ENCODE measurements at regions not wholly inside any gene's neighbourhood (a gene's known extent, or its start where the extent isn't known, plus 50 kb on each side); places are given as distances from the start of the nearest gene placed in this dataset.

- TF ChIP-seq EZH2 (IDR thresholded peaks at IDR 0.05; ENCODE audit: borderline replicate concordance, insufficient read depth, low read length, poor library complexity, severe bottlenecking) (no peak), POLR2AphosphoS5 (IDR thresholded peaks at IDR 0.05) (no peak), TAF1 (IDR thresholded peaks at IDR 0.05; ENCODE audit: low read depth) (no peak), RAD21 (conservative IDR thresholded peaks at IDR 0.05) (no peak), EP300 (conservative IDR thresholded peaks at IDR 0.05; ENCODE audit: poor library complexity, severe bottlenecking) (no peak), SMC3 (conservative IDR thresholded peaks at IDR 0.05; ENCODE audit: poor library complexity) (no peak)
- TF ChIP-seq, protein P1, sequence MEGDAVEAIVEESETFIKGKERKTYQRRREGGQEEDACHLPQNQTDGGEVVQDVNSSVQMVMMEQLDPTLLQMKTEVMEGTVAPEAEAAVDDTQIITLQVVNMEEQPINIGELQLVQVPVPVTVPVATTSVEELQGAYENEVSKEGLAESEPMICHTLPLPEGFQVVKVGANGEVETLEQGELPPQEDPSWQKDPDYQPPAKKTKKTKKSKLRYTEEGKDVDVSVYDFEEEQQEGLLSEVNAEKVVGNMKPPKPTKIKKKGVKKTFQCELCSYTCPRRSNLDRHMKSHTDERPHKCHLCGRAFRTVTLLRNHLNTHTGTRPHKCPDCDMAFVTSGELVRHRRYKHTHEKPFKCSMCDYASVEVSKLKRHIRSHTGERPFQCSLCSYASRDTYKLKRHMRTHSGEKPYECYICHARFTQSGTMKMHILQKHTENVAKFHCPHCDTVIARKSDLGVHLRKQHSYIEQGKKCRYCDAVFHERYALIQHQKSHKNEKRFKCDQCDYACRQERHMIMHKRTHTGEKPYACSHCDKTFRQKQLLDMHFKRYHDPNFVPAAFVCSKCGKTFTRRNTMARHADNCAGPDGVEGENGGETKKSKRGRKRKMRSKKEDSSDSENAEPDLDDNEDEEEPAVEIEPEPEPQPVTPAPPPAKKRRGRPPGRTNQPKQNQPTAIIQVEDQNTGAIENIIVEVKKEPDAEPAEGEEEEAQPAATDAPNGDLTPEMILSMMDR (IDR thresholded peaks at IDR 0.05; ENCODE audit: poor library complexity, severe bottlenecking): no peak
- TF ChIP-seq, protein P2, sequence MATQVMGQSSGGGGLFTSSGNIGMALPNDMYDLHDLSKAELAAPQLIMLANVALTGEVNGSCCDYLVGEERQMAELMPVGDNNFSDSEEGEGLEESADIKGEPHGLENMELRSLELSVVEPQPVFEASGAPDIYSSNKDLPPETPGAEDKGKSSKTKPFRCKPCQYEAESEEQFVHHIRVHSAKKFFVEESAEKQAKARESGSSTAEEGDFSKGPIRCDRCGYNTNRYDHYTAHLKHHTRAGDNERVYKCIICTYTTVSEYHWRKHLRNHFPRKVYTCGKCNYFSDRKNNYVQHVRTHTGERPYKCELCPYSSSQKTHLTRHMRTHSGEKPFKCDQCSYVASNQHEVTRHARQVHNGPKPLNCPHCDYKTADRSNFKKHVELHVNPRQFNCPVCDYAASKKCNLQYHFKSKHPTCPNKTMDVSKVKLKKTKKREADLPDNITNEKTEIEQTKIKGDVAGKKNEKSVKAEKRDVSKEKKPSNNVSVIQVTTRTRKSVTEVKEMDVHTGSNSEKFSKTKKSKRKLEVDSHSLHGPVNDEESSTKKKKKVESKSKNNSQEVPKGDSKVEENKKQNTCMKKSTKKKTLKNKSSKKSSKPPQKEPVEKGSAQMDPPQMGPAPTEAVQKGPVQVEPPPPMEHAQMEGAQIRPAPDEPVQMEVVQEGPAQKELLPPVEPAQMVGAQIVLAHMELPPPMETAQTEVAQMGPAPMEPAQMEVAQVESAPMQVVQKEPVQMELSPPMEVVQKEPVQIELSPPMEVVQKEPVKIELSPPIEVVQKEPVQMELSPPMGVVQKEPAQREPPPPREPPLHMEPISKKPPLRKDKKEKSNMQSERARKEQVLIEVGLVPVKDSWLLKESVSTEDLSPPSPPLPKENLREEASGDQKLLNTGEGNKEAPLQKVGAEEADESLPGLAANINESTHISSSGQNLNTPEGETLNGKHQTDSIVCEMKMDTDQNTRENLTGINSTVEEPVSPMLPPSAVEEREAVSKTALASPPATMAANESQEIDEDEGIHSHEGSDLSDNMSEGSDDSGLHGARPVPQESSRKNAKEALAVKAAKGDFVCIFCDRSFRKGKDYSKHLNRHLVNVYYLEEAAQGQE (IDR thresholded peaks at IDR 0.05; ENCODE audit: borderline replicate concordance): no peak
Observed at GRCh38 chr15:35998663-35999602, 453.0 kb upstream of the DPH6 start.

Data from neural cell (in vitro differentiated cells).